ENCODE measurements at regions not wholly inside any gene's neighbourhood (a gene's known extent, or its start where the extent isn't known, plus 50 kb on each side); places are given as distances from the start of the nearest gene placed in this dataset.

DNA sequence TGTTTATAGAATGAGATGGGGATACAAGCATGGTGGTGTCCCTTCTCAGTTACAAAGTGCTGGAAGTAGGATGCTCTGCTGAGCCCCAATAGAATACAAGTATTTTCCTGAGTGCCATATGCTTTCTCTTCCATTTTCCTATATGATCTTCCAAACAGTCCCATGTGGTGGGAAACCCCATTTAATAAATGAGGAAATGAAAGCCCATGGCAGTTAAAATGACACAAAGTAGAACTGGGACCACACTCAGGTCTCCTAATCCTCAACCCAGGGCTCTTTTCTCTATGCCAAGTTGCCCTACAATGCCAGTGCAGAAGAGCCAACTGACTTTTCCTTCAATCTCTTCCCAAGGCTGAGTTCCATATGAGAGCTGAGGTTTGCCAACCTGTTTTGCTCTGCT lies 198.0 kb upstream of the FOXN2 start:
- Histone ChIP-seq H3K4me1 (ENCODE audit: insufficient read depth, low read length) (peaks cover 7% of the 10 kb centered on the region), H3K9me3 (ENCODE audit: low read length) (no peaks in the 10 kb centered on the region)

DNA sequence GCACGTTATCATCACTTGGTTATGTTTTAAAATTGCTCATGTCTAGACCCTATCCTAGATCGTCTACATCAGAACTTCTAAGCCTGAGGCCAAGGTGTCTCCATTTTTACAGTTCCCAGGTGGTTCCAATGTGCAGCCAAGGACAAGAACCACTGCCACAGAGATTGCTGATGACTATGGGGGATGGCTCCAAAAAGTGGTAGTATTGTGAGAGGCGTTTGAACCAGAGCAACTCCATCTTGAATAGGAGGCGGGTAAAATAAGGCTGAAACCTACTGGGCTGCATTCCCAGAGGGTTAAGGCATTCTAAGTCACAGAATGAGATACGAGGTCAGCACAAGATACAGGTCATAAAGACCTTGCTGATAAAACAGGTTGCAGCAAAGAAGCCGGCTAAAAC lies 195.6 kb upstream of the FOXN2 start:
- Histone ChIP-seq H3K36me3 (ENCODE audit: insufficient read depth, low read length) (no peaks in the 10 kb centered on the region), H3K9me3 (ENCODE audit: low read length) (no peaks in the 10 kb centered on the region), H3K27me3 (ENCODE audit: insufficient read depth, low read length) (no peaks in the 10 kb centered on the region), H2AFZ (ENCODE audit: low read depth, low read length) (no peak overlapping the region), H3K4me3 (ENCODE audit: low read length) (no peak overlapping the region), H3K4me1 (ENCODE audit: insufficient read depth, low read length) (no peaks in the 10 kb centered on the region)

More for the DNA sequence above, 198.0 kb upstream of the FOXN2 start:
- Histone ChIP-seq H3K36me3 (ENCODE audit: insufficient read depth, low read length) (no peaks in the 10 kb centered on the region), H3K27me3 (ENCODE audit: insufficient read depth, low read length) (no peaks in the 10 kb centered on the region), H3K4me3 (ENCODE audit: low read length) (no peak overlapping the region), H2AFZ (ENCODE audit: low read depth, low read length) (no peak overlapping the region)

DNA sequence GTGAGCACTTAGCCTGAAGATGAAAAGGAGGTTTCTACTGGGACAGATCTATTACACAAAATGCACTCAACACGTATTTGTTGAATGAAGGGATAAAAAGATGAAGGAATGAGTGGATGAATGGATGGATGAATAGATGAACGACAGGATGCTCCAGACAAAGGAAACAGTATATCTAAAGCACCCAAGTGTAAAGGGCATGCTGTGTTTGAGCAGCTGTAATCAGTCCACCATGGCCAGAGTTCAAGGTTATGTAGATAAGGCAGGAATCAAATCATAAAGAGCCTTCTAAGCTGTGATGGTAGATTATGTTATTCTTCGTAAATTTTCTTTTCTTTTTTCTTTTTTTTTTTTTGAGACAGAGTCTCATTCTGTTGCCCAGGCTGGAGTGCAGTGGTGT lies 194.4 kb upstream of the FOXN2 start:
- H2AFZ ChIP-seq (ENCODE audit: low read depth, low read length), result no peak overlapping the region
- H3K4me1 ChIP-seq (ENCODE audit: insufficient read depth, low read length), result no peaks in the 10 kb centered on the region
- H3K27me3 ChIP-seq (ENCODE audit: insufficient read depth, low read length), result no peaks in the 10 kb centered on the region
- no peaks in the 10 kb centered on the region for H3K9me3 ChIP-seq (ENCODE audit: low read length)
- H3K36me3 ChIP-seq (ENCODE audit: insufficient read depth, low read length), result no peaks in the 10 kb centered on the region
- no peak overlapping the region for H3K4me3 ChIP-seq (ENCODE audit: low read length)

DNA sequence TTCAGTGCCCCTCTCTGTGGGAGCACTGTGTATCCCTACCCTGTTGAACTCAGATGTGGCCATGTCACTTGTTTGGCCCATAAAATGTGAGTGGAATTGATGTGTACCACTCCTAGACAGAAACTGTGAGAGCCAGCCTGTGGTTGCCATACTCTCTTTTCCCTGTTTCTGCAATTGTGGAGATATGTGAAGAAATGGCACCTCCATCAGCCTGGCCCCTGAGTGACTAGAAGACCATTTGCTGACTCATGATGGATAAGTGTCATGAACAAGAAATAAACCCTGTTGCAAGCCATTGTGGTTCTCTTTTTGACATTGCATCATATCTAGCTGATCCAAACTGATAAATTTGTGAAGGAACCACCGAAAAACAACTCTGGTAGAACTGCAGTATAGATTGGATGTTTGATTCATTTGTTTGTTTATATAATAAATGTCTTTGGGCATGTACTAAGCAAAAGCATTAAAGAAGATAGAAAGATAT lies 193.7 kb upstream of the FOXN2 start:
- Histone ChIP-seq H3K36me3 (ENCODE audit: insufficient read depth, low read length) (no peaks in the 10 kb centered on the region), H3K27me3 (ENCODE audit: insufficient read depth, low read length) (no peaks in the 10 kb centered on the region), H2AFZ (ENCODE audit: low read depth, low read length) (no peak overlapping the region), H3K4me3 (ENCODE audit: low read length) (no peak overlapping the region), H3K9me3 (ENCODE audit: low read length) (no peaks in the 10 kb centered on the region), H3K4me1 (ENCODE audit: insufficient read depth, low read length) (no peaks in the 10 kb centered on the region)

DNA sequence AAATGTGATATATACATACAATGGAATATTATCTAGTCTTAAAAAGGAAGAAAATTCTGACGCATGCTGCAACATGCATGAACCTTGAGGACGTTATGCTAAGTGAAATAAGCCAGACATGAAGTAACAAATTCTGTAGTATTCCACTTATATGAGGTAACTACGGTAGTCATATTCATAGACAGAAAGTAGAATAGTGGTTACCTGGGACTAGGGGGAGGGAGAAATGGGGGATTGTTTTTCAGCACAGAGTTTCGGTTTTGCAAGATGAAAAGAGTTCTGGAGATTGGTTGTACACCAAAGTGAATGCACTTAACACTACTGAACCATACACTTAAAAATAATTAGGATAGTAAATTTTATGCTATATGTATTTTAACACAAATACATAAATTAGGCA lies 192.3 kb upstream of the FOXN2 start:
- H3K4me1 ChIP-seq (ENCODE audit: insufficient read depth, low read length), result no peaks in the 10 kb centered on the region
- H3K27me3 ChIP-seq (ENCODE audit: insufficient read depth, low read length), result no peaks in the 10 kb centered on the region

DNA sequence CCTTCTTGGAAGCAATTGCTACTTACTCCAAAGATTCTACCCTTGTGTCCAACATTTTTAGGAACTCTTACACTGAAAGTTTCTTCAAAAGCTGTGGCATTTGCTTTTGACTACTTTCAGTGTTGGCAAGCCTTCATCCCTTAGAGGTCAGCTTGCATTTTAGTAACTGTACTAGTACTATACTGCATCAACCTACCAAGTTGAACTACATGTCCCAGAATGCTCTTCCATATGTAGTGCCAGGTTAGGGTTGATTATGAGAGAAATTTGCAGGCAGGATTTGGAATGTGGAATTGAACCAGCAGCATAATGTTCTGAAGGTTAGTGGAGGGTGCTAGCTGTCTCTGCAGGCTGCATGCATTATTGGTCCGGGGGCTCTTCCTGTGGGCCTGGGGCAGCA lies 189.9 kb upstream of the FOXN2 start:
- Histone ChIP-seq H3K27me3 (ENCODE audit: insufficient read depth, low read length) (no peaks in the 10 kb centered on the region), H2AFZ (ENCODE audit: low read depth, low read length) (no peak overlapping the region), H3K36me3 (ENCODE audit: insufficient read depth, low read length) (no peaks in the 10 kb centered on the region), H3K4me1 (ENCODE audit: insufficient read depth, low read length) (no peaks in the 10 kb centered on the region), H3K9me3 (ENCODE audit: low read length) (no peaks in the 10 kb centered on the region), H3K4me3 (ENCODE audit: low read length) (no peak overlapping the region)

More for the DNA sequence above, 192.3 kb upstream of the FOXN2 start:
- H3K9me3 ChIP-seq (ENCODE audit: low read length), result no peaks in the 10 kb centered on the region
- no peak overlapping the region for H2AFZ ChIP-seq (ENCODE audit: low read depth, low read length)
- H3K36me3 ChIP-seq (ENCODE audit: insufficient read depth, low read length), result no peaks in the 10 kb centered on the region
- no peak overlapping the region for H3K4me3 ChIP-seq (ENCODE audit: low read length)

DNA sequence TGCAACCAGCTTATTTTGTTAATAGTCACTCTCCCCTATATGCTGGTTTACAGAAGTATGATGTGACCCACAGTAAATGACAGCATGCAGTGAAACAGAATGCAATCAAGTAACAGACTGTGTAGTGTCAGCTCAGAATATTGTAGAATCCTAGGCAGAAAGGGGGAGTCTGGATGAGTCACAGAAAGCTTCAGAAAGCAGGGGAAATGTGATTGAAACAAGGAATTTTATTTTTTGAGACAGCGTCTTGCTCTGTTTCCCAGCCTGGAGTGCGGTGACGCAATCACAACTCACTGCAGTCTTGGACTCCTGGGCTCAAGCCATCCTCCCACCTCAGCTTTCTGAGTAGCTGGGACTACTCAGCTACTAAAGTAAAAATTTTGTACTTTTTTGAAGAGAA lies 188.3 kb upstream of the FOXN2 start:
- Histone ChIP-seq H2AFZ (ENCODE audit: low read depth, low read length) (no peak overlapping the region), H3K36me3 (ENCODE audit: insufficient read depth, low read length) (no peaks in the 10 kb centered on the region), H3K27me3 (ENCODE audit: insufficient read depth, low read length) (no peaks in the 10 kb centered on the region), H3K9me3 (ENCODE audit: low read length) (peaks cover 2% of the 10 kb centered on the region), H3K4me3 (ENCODE audit: low read length) (no peak overlapping the region), H3K4me1 (ENCODE audit: insufficient read depth, low read length) (no peaks in the 10 kb centered on the region)

DNA sequence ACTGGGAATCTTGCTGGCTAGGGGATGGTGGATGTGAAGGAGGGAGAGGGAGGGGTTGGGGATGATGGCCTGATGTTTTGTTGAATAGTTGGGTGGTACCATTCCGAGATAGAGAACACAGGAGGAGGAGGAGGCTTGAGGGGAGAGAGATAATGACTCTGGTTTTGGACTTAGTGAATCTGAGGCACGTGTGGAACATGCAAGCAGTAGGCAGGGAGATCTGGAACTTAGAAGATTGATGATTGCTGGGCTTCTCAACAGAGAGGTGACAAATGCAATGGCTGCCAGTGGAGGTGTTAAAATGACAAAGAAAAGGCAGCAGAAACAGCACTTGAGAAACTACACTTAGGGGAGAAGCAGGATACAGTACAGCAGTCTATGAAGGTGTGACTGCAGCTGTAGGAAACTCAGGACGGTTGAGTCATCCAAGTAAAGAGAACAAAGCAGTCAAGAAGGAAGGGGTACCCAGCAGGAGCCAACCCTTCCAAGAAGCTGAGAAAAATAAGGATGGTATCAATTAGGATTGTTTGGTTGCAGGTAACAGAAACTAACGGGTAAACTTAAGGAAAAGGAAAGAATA lies 186.8 kb upstream of the FOXN2 start:
- Histone ChIP-seq H3K4me1 (ENCODE audit: insufficient read depth, low read length) (no peaks in the 10 kb centered on the region), H3K36me3 (ENCODE audit: insufficient read depth, low read length) (no peaks in the 10 kb centered on the region), H3K9me3 (ENCODE audit: low read length) (peaks cover 2% of the 10 kb centered on the region), H3K4me3 (ENCODE audit: low read length) (no peak overlapping the region), H2AFZ (ENCODE audit: low read depth, low read length) (no peak overlapping the region), H3K27me3 (ENCODE audit: insufficient read depth, low read length) (no peaks in the 10 kb centered on the region)

DNA sequence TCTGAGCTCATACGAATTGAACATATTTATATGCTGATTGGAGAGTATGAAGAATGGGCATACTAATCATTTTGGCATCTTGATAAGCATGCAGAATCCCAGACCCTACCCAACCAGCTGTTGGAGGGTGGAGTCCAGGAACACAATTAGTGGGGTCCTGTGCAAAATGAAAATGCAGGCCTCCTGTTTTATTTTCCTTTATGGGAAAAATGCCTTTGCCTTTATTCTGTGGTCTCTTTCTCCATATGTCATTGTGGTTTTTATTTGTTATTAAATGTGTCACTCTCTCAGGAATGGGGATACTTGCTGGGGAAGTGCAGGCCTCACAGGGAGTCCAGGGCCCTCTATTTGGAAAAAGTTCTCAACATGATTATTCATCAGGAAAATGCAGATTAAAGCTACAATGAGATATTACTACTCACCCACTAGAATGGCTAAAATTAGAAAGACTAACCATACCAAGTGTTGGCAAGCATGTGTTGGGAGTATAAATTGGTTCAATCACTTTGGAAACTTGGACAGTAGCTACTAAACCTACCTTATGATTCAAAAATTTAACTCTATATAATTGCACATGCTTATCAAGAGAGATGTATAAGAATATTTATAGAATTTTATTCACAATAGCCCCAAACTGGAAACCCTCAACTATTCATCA lies 185.1 kb upstream of the FOXN2 start:
- no peaks in the 10 kb centered on the region for H3K4me1 ChIP-seq (ENCODE audit: insufficient read depth, low read length)
- no peak overlapping the region for H3K4me3 ChIP-seq (ENCODE audit: low read length)
- H3K9me3 ChIP-seq (ENCODE audit: low read length), result peaks cover 2% of the 10 kb centered on the region
- H3K36me3 ChIP-seq (ENCODE audit: insufficient read depth, low read length), result no peaks in the 10 kb centered on the region
- H3K27me3 ChIP-seq (ENCODE audit: insufficient read depth, low read length), result no peaks in the 10 kb centered on the region
- H2AFZ ChIP-seq (ENCODE audit: low read depth, low read length), result no peak overlapping the region

DNA sequence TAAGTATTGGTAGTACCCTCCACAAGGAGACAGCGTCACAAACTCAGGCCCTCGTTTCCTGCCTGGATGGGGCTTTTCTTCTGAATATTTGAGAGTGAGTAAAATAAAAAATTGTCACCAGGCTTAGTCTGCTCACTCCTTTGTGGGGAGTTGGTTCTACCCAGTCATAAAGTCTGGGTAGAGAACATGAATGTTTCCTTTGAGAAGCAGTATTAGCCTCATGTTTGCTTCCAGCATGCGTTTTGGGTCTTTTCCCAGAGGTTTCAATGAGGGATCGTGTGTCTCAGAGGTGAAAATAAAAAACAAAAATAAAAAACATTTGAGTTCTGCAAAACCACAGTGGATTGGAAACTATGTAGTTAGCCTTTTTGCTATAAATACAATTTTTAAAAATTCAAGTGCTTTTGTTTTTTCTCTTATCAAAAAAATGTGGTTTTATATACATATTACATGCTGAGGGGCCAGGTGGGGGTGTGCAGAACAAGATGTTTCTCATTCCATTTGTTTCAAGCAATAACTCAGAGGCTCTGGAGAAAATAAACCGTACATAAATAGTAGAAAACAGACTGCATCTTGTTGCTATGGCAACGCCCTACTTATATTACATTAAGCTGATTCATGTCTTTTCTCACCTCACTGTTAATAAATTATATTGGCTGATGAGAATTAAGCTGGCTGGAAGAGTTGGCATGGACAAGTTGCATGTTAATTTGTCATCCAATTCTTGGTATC lies 182.8 kb upstream of the FOXN2 start:
- Histone ChIP-seq H2AFZ (ENCODE audit: low read depth, low read length) (no peak overlapping the region), H3K27me3 (ENCODE audit: insufficient read depth, low read length) (no peaks in the 10 kb centered on the region), H3K4me1 (ENCODE audit: insufficient read depth, low read length) (no peaks in the 10 kb centered on the region), H3K9me3 (ENCODE audit: low read length) (peaks cover 2% of the 10 kb centered on the region), H3K36me3 (ENCODE audit: insufficient read depth, low read length) (no peaks in the 10 kb centered on the region), H3K4me3 (ENCODE audit: low read length) (no peak overlapping the region)

DNA sequence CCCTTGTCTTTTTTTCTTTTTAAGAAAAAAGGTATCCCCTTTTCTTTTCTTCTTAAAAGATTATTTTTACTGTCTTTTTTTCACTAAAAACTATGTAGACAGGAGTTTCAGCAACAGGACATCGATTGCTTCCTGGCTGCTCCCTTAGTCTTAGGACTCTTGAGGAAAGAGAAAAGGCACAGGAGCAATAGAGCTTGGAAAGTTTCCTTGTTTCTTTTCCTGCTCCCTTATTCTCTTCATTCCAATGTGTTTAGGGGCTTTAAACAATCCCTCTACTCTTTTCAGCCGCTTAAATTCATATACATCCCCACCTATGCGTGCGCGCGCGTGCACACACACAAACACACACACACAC lies 182.2 kb upstream of the FOXN2 start:
- Histone ChIP-seq H3K4me1 (ENCODE audit: insufficient read depth, low read length) (no peaks in the 10 kb centered on the region), H3K9me3 (ENCODE audit: low read length) (peaks cover 2% of the 10 kb centered on the region), H3K36me3 (ENCODE audit: insufficient read depth, low read length) (no peaks in the 10 kb centered on the region), H3K4me3 (ENCODE audit: low read length) (no peak overlapping the region), H2AFZ (ENCODE audit: low read depth, low read length) (no peak overlapping the region), H3K27me3 (ENCODE audit: insufficient read depth, low read length) (no peaks in the 10 kb centered on the region)

DNA sequence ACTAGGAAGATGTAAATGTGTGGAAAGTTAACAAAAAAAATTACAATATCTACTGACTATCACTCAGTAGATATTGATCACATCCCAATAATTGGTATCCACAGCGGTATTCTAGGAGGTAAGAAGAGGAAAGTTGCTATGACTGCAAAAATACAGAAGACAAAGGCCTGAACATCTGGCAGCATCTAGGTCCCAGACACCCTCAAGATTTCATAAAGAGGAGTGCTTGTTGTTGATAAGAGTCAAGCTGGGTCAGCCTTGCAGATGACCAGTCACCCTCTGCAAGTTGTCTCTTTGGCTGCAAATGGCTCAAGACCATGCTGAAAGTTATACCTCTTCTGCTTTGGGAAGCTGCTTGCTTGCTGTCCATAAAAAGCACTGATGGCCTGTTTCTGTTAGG lies 179.8 kb upstream of the FOXN2 start:
- Histone ChIP-seq H3K9me3 (ENCODE audit: low read length) (peaks cover 6% of the 10 kb centered on the region), H3K4me1 (ENCODE audit: insufficient read depth, low read length) (no peaks in the 10 kb centered on the region), H3K36me3 (ENCODE audit: insufficient read depth, low read length) (no peaks in the 10 kb centered on the region)

DNA sequence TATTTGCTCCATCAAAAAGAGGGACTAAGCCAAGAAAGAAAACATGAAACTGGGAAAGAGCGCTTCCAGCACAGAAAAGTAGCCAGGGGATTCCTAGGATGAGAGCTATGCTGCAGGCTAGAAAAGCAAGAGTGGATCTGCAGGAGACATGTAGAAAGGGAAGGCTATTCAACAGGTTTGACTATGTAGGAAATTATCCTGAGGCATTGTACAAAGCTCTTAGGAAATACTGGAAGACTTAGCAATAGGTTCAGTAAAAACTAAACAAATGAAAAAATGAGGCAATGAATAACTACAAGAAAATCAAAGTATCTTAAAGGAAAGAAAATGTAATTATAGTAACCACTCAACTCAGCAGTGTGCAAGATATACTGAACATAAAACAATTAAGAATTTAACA lies 178.7 kb upstream of the FOXN2 start:
- Histone ChIP-seq H3K4me1 (ENCODE audit: insufficient read depth, low read length) (no peaks in the 10 kb centered on the region), H3K4me3 (ENCODE audit: low read length) (no peak overlapping the region), H3K36me3 (ENCODE audit: insufficient read depth, low read length) (no peaks in the 10 kb centered on the region), H3K27me3 (ENCODE audit: insufficient read depth, low read length) (no peaks in the 10 kb centered on the region), H2AFZ (ENCODE audit: low read depth, low read length) (no peak overlapping the region), H3K9me3 (ENCODE audit: low read length) (peaks cover 4% of the 10 kb centered on the region)

More for the DNA sequence above, 179.8 kb upstream of the FOXN2 start:
- H3K4me3 ChIP-seq (ENCODE audit: low read length), result no peak overlapping the region
- no peak overlapping the region for H2AFZ ChIP-seq (ENCODE audit: low read depth, low read length)
- no peaks in the 10 kb centered on the region for H3K27me3 ChIP-seq (ENCODE audit: insufficient read depth, low read length)

Measured in neuron (in vitro differentiated cells).